ENCODE measurements at regions not wholly inside any gene's neighbourhood (a gene's known extent, or its start where the extent isn't known, plus 50 kb on each side); places are given as distances from the start of the nearest gene placed in this dataset.

DNA sequence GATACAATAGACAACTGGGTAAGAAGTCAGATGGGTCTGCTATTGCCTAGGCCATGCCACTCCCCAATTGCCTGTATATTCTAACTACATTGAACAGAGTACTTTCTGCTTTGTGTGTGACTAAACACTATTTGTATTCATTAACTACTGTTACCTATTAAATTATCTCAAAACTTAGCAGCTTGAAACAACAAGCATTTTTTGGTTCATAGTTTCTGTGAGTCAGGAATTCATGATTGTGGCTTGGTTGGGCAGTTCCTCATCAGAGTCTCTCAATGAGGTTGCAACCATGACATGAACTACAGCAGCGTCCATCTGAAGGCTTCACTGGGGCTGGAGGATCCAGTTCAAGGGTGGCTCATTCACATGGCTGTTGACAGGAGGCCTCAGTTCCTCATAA lies 205.7 kb downstream of the EN1 start:
- H3K4me3 ChIP-seq (ENCODE audit: low read depth, low read length) = no peak overlapping the region

DNA sequence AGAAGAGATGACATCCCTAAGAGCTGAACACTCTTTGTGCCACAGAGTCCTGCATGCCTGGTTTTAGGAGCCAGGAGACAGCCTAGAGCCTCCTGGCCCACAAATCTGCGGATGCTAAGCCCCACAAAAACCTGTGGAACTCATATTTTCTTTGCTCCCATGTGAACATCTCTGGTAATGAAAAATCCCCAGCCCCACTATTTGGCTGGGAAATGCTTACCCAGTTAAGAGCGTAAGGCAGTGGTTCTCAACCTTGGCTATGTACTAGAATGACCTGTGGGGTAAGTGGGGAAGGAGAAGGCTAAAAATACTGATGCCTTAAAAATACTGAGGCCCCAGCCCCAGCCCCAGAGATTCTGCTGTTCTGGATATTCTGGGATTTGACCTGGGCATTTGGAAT lies 208.1 kb downstream of the EN1 start:
- H3K4me3 ChIP-seq (ENCODE audit: low read depth, low read length) = no peak overlapping the region
- TF ChIP-seq, protein P1, sequence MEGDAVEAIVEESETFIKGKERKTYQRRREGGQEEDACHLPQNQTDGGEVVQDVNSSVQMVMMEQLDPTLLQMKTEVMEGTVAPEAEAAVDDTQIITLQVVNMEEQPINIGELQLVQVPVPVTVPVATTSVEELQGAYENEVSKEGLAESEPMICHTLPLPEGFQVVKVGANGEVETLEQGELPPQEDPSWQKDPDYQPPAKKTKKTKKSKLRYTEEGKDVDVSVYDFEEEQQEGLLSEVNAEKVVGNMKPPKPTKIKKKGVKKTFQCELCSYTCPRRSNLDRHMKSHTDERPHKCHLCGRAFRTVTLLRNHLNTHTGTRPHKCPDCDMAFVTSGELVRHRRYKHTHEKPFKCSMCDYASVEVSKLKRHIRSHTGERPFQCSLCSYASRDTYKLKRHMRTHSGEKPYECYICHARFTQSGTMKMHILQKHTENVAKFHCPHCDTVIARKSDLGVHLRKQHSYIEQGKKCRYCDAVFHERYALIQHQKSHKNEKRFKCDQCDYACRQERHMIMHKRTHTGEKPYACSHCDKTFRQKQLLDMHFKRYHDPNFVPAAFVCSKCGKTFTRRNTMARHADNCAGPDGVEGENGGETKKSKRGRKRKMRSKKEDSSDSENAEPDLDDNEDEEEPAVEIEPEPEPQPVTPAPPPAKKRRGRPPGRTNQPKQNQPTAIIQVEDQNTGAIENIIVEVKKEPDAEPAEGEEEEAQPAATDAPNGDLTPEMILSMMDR (IDR thresholded peaks at IDR 0.05; ENCODE audit: low read depth, low read length) = no peak

More for the DNA sequence above, 205.7 kb downstream of the EN1 start:
- TF ChIP-seq, protein P1 (IDR thresholded peaks at IDR 0.05; ENCODE audit: low read depth, low read length) = no peak

DNA sequence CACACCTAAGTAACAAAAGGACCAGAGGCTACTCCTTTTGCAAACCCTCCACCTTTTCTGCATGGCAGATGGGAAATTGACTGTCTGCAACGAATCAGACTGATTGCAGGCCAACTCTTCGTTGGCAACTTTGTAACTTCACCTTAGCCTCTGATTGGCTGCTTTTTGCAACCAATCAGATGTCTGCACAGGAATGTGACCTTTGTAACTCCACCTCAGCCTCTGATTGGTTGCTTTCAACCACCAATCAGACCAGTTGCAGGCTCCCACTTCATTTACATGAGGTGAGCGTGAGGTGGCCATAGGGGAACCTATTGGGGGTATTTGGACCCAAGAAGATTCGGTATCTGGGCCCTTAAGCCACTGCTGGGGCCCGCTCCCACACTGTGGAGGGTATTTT lies 209.0 kb downstream of the EN1 start:
- no peak overlapping the region for H3K4me3 ChIP-seq (ENCODE audit: low read depth, low read length)
- TF ChIP-seq, protein P1 (IDR thresholded peaks at IDR 0.05; ENCODE audit: low read depth, low read length) = no peak

DNA sequence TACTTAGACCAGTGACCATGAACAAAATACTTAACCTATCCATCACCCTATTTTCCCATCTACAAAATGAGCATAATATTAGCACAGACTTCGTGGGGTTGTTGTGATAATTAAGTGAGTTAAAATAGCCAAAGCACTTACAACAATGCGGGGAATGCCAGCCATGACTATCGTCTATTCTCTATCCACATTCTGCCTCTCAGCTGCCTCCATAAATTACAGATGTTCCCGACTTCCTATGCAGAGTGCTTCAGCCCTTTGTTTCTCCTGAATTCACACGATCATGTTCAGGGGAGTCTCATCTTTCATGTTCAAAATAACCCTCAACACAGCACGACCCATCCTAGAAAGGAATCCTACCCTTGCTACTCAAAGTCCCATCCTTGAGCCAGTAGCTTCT lies 211.6 kb downstream of the EN1 start:
- no peak overlapping the region for H3K4me3 ChIP-seq (ENCODE audit: low read depth, low read length)
- TF ChIP-seq, protein P1 (IDR thresholded peaks at IDR 0.05; ENCODE audit: low read depth, low read length) = no peak

DNA sequence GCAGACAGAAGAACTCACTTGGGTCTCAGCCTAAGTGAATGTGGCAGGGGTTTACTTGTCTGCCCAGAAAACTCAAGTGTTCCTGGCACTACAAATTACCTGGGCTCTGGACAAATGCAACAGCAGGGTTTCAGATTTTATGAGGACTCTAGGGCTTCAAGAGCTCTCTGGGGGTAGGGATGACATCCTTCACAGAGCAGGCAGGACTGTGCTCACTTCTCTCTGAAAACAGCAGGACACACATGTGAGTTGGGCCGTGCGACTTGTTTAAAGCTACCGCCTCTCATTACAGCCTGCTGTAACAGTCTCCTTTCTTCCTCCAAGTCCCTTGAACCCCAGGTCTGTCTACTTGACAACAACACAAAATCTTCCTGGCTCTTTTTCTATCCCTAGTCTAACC lies 212.6 kb downstream of the EN1 start:
- TF ChIP-seq, protein P1 (IDR thresholded peaks at IDR 0.05; ENCODE audit: low read depth, low read length) = no peak
- no peak overlapping the region for H3K4me3 ChIP-seq (ENCODE audit: low read depth, low read length)

DNA sequence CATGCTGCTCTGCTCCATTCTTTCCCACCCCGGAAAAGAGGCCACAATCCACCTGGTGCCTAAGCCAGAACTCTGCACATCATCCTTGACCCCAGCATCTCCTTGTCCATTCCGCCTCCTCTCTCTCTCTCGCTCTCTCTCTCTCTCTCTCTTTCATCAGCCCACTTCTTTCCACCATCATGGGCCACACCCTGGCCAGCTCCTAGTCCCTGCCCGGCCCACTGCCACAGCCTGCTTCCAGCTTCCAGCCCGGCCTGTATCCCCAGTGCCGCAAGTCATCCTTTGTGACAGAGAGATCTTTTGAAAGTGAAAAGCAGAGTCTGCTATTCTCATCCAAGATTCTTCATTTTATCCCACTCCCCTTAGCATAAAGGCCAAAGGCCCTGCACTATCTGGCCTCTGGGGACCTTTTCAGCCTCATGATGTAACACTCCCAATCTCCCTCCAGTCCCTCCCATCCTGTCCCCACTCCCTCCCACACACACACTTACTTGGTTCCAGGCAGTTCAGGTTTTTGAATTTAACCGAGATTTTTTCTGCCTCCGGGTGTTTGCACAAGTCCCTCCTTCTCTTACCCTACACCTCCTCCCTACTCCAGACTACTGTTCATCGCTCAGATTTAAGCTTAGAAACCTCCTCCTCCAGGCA lies 214.0 kb downstream of the EN1 start:
- TF ChIP-seq, protein P1 (IDR thresholded peaks at IDR 0.05; ENCODE audit: low read depth, low read length) = no peak
- no peak overlapping the region for H3K4me3 ChIP-seq (ENCODE audit: low read depth, low read length)

DNA sequence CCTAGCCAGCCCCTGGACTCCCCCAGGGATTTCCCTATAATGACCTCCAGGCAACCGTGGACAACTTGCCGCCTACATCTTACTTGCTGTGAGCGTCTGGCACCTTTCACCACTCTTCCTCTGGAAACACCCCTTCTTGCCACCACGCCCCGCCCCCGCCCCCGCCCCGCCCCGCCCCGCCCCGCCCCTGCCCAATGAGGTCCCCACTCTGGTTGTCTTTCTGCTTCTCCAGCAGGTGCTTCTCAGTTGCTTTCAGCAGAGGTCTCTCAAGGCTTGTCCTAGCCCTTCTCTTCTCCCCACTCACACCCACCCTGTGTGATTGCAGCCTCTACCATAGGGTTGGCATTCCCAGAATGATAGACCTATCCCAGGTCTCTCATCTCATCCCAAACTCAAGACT lies 214.5 kb downstream of the EN1 start:
- H3K4me3 ChIP-seq (ENCODE audit: low read depth, low read length) = no peak overlapping the region
- TF ChIP-seq, protein P1 (IDR thresholded peaks at IDR 0.05; ENCODE audit: low read depth, low read length) = no peak
